Suprapubic skin (tissue), 4 donors: ENCODE measurements at regions not wholly inside any gene's neighbourhood (a gene's known extent, or its start where the extent isn't known, plus 50 kb on each side); places are given as distances from the start of the nearest gene placed in this dataset.
A peak's percentile ranks its signal among the peaks of the same experiment; 100 is the strongest.

ENCODE experiments used
- DNase-seq, 2 donors: peaks; one replicate each; pipeline ENCODE4 v3.0.0-alpha.2; 2019; ENCODE audit warnings: low spot score in 2 of 2
- H3K27ac ChIP-seq: fragments of 200-600 bp; sonication (generic); one replicate; pipeline ENCODE4 v1.5.1; 2019
- H3K27me3 ChIP-seq: fragments of 200-600 bp; sonication (generic); one replicate; pipeline ENCODE4 v1.5.1; 2019
- H3K36me3 ChIP-seq: fragments of 200-600 bp; sonication (generic); one replicate; pipeline ENCODE4 v1.5.1; 2019
- H3K4me1 ChIP-seq: fragments of 200-600 bp; sonication (generic); one replicate; pipeline ENCODE4 v1.5.1; 2019
- H3K4me3 ChIP-seq: fragments of 200-600 bp; sonication (generic); one replicate; pipeline ENCODE4 v1.5.1; 2019; ENCODE audit warnings: mild to moderate bottlenecking
- H3K9me3 ChIP-seq: fragments of 200-600 bp; sonication (generic); one replicate; pipeline ENCODE4 v1.5.1; 2019
- CTCF ChIP-seq, 2 donors: fragments of 200-600 bp in 1 of 2; fragments of 450-650 bp in 1 of 2; sonication (generic) in 1 of 2; IDR thresholded peaks; one replicate each; pipeline ENCODE4 v1.5.1; 2016 to 2019; ENCODE audit warnings: antibody characterized with exemption in 2 of 2, mild to moderate bottlenecking in 1 of 2, moderate library complexity in 1 of 2
- EP300 ChIP-seq: sonication (generic); formaldehyde crosslinking; IDR thresholded peaks from one replicate; pipeline ENCODE4 v1.6.1; 2017; ENCODE audit warnings: antibody characterized with exemption
- POLR2A ChIP-seq, 2 donors: fragments of 450-650 bp; IDR thresholded peaks; one replicate each; pipeline ENCODE4 v1.6.1; 2017; ENCODE audit warnings: antibody characterized with exemption in 2 of 2, mild to moderate bottlenecking in 2 of 2, moderate library complexity in 2 of 2
- POLR2AphosphoS5 ChIP-seq, 3 donors: sonication (generic); formaldehyde crosslinking; IDR thresholded peaks; one replicate each; pipeline ENCODE4 v1.6.1; 2017; ENCODE audit warnings: antibody characterized with exemption in 3 of 3
- WGBS: methylation state at CpG from one replicate; pipeline ENCODE4 v1.1.5; 2018; 5-methylcytosine and 5-hydroxymethylcytosine counted together

DNA sequence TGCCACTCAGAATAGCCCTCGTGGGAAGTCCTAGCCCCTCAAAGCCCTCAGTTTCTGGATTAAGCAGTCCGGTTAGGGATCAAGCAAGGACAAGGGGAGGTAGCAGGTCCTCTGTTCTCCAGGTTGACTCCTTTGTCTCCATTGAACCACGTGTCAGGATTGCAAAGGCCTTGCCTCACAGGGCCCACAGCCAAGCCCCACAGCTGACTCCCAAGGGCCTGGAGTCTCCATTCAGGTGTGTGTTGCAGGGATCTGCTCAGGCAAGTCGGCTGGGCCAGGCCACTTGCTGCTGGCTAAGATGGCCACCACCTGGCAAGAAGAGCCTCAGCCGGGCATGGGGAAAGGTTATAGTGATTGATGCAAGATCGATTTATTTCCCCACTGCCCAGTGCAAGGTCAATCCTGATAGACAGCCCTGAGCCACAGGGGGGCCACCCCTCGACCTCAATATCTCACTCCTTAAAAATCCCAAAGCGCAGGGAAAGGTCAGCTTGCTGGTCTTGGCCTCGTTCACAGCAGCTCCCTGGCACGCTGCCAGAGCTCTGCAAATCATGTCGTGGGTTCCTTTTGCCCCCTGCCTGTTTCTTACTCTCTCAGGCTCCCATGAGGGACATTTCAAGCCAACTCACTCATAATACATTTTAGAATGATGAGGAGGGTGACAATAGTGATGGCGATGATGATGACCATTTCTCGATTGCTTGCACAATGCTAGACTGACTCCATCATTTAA lies 75.9 kb downstream of the EDN3 start:
- Histone ChIP-seq H3K4me3 (no peak overlapping the region), H3K27ac (peak overlapping the region; percentile 32), H3K27me3 (peaks cover 26% of the 10 kb centered on the region), H3K9me3 (no peaks in the 10 kb centered on the region), H3K36me3 (no peaks in the 10 kb centered on the region), H3K4me1 (no peaks in the 10 kb centered on the region)
- no peak for DNase-seq
- no peak for TF ChIP-seq POLR2A (IDR thresholded peaks at IDR 0.05)
- no peak for TF ChIP-seq POLR2AphosphoS5 (IDR thresholded peaks at IDR 0.05)
- TF ChIP-seq CTCF (IDR thresholded peaks at IDR 0.05), result no peak
- 69% methylated on average over 11 of the region's 13 CpGs for WGBS

GRCh38 chr20:59376998-59377397 lies 76.6 kb downstream of the EDN3 start:
- no peak for DNase-seq
- Histone ChIP-seq H3K9me3 (no peaks in the 10 kb centered on the region), H3K4me3 (no peak overlapping the region)

DNA sequence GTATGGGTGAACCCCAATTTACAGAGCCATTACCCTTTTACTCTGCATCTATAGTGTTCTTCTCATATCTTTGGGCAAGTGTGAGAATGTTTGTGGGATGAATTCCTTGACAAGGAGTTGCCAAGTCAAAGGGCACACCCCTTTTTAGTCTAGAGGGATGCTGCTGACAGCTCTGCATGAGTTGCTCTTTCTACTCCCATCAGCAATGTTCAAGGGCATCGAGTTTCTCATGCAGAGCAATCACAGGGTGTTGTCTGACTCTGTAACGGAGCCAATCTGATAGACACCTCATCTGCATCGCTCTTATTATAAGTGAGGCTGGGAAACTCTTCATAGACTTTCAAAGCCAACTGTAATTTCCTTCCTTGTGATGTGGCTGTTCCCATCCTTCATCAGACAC lies 77.4 kb downstream of the EDN3 start:
- Histone ChIP-seq H3K9me3 (no peaks in the 10 kb centered on the region), H3K27me3 (peaks cover 41% of the 10 kb centered on the region), H3K27ac (no peak overlapping the region), H3K4me3 (no peak overlapping the region), H3K36me3 (no peaks in the 10 kb centered on the region), H3K4me1 (peaks cover 7% of the 10 kb centered on the region)
- TF ChIP-seq POLR2A (IDR thresholded peaks at IDR 0.05) (no peak), CTCF (IDR thresholded peaks at IDR 0.05) (no peak), EP300 (no peak), POLR2AphosphoS5 (IDR thresholded peaks at IDR 0.05) (no peak)
- WGBS, result 72% methylated on average over 3 of the region's 3 CpGs
- DNase-seq, result no peak

More at GRCh38 chr20:59376998-59377397, 76.6 kb downstream of the EDN3 start:
- no peak overlapping the region for H3K27ac ChIP-seq
- no peaks in the 10 kb centered on the region for H3K4me1 ChIP-seq
- no peaks in the 10 kb centered on the region for H3K36me3 ChIP-seq
- TF ChIP-seq CTCF (IDR thresholded peaks at IDR 0.05) (no peak), EP300 (no peak), POLR2A (IDR thresholded peaks at IDR 0.05) (no peak), POLR2AphosphoS5 (IDR thresholded peaks at IDR 0.05) (no peak)
- 79% methylated on average over 8 of the region's 8 CpGs for WGBS
- peaks cover 33% of the 10 kb centered on the region for H3K27me3 ChIP-seq

DNA sequence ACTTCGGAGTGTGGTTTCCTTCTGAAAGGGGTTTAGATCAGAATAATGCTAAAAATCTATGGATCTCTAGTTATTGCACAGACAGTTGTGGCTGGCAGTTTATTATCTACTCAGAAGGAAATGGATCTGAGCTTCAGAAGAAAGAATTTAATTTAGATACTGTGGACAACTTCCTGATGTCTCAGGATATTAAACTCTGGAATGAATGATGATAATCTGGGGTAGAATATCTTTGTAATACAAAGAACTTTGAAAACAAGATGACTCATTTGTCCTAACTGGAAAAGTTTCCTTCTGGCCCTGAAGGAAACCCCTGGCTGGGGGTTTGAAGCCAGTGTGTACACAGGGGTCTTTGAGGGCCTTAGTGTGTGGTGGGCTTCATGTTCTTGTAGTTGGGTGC lies 78.0 kb downstream of the EDN3 start:
- TF ChIP-seq POLR2AphosphoS5 (IDR thresholded peaks at IDR 0.05), result no peak
- peaks cover 7% of the 10 kb centered on the region for H3K4me1 ChIP-seq
- H3K4me3 ChIP-seq, result no peak overlapping the region
- 82% methylated on average over 1 of the region's 1 CpG for WGBS
- no peaks in the 10 kb centered on the region for H3K36me3 ChIP-seq
- H3K27me3 ChIP-seq, result peaks cover 47% of the 10 kb centered on the region
- DNase-seq, result no peak
- no peaks in the 10 kb centered on the region for H3K9me3 ChIP-seq
- no peak overlapping the region for H3K27ac ChIP-seq

DNA sequence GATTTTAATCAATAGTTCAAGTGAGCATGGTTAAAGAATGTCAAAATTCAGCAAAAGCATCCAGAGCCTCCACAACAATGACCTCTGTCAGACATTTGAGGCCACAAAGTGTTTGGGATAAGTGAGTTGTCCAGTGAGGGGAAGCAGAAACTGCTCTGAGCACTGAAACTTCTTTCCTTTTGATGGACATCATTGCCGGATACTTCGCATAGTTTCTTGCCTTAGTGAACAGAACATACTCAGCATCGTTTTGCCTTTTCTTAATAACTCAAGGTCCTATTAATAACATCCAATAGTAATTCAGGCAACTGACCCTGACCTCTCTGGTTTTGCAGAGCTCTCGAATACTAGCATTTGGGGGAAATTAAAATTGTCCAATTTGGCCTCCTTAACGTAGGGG lies 78.6 kb downstream of the EDN3 start:
- no peaks in the 10 kb centered on the region for H3K36me3 ChIP-seq
- DNase-seq, result no peak
- 81% methylated on average over 5 of the region's 5 CpGs for WGBS
- H3K27me3 ChIP-seq, result peaks cover 48% of the 10 kb centered on the region
- peaks cover 7% of the 10 kb centered on the region for H3K4me1 ChIP-seq
- no peak overlapping the region for H3K4me3 ChIP-seq
- no peaks in the 10 kb centered on the region for H3K9me3 ChIP-seq
- TF ChIP-seq POLR2AphosphoS5 (IDR thresholded peaks at IDR 0.05), result no peak
- TF ChIP-seq CTCF (IDR thresholded peaks at IDR 0.05), result no peak
- no peak for TF ChIP-seq EP300
- no peak for TF ChIP-seq POLR2A (IDR thresholded peaks at IDR 0.05)
- H3K27ac ChIP-seq, result no peak overlapping the region

- peaks cover 7% of the 10 kb centered on the region for H3K4me1 ChIP-seq
- DNase-seq, result no peak
- WGBS, result 52% methylated on average over 3 of the region's 8 CpGs
- TF ChIP-seq CTCF (IDR thresholded peaks at IDR 0.05) (no peak), EP300 (no peak), POLR2A (IDR thresholded peaks at IDR 0.05) (no peak), POLR2AphosphoS5 (IDR thresholded peaks at IDR 0.05) (no peak)
- H3K4me3 ChIP-seq, result no peak overlapping the region
- H3K27me3 ChIP-seq, result peaks cover 54% of the 10 kb centered on the region
- no peaks in the 10 kb centered on the region for H3K36me3 ChIP-seq
- H3K27ac ChIP-seq, result no peak overlapping the region
- H3K9me3 ChIP-seq, result no peaks in the 10 kb centered on the region
Measured at GRCh38 chr20:59381689-59382088, 81.3 kb downstream of the EDN3 start.
